HG03457 (cell line): ENCODE measurements at regions not wholly inside any gene's neighbourhood (a gene's known extent, or its start where the extent isn't known, plus 50 kb on each side); places are given as distances from the start of the nearest gene placed in this dataset.

Source experiments
- ATAC-seq: cut with Tn5 transposase; IDR thresholded peaks from one replicate; pipeline ENCODE4 v1.9.1; 2021; ENCODE audit warnings: moderate number of reproducible peaks; ENCODE audit not compliant: unreplicated experiment

DNA sequence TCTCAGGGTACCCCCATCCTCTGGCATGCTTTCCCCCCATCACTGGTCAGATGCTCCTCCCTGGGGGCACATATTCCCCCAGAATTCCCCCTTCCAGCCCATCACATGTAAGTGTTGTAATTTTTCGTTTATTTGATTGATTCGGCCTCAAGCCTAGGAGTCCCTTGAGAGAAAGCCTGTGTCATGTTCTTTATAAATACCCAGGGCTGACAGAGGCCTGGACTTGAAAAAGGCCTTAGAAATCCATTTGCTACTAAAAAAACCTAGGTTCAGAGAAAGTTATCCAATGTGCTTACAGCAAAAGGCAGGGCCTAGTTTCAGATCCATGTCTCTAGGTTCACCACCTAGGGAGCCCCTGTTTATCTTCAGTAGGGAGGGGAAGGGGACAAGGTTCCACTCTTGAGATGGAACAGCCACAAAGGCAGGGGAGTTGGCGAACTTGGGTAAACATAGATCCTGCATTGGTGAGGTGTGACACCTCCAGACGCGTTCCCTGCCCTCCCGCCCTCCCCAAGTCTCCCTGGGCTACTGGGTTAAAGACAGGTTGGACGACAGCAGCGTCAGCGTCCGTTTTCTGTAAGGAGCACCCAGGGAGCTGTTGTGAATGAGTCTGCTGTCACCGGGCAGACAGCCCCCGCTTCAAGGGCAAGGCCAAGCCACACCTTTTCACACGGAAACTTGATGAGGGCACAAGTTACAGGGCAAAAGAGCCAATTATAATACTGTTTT, 147.8 kb downstream of the EN1 start:
- no peak for ATAC-seq

GRCh38 chr2:118698564-118698963, 148.9 kb downstream of the EN1 start:
- ATAC-seq, result no peak

- ATAC-seq, result no peak
Measured at GRCh38 chr2:118697781-118698180, 149.7 kb downstream of the EN1 start.

- ATAC-seq, result no peak
Measured at GRCh38 chr2:118696786-118697465, 150.5 kb downstream of the EN1 start.

- ATAC-seq, result no peak
Measured at GRCh38 chr2:118693287-118693822, 154.1 kb downstream of the EN1 start.

GRCh38 chr2:118689874-118690273, 157.6 kb downstream of the EN1 start:
- no peak for ATAC-seq

GRCh38 chr2:118689456-118689855, 158.0 kb downstream of the EN1 start:
- ATAC-seq, result no peak

- no peak for ATAC-seq
Measured at GRCh38 chr2:118689033-118689432, 158.4 kb downstream of the EN1 start.

GRCh38 chr2:118687698-118688097, 159.8 kb downstream of the EN1 start:
- no peak for ATAC-seq

DNA sequence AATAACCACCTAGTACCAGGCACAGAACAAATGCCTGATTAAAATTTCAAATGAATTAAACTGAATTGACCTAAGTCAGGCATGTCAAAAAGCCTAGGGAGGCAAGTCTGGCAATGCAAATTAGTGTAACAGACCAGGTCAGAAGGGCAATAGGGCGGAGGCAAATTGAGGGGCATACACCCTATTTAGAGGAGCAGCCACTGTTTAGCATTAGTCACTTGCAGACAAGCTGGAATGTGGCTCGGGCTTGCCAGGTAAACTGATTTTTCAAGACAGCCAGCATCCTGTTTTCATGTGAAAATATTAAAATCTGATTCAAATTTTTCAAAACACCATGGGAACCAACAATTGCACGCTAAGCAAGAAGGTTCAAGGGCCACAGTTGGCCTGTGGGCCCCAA, 160.3 kb downstream of the EN1 start:
- ATAC-seq, result no peak

DNA sequence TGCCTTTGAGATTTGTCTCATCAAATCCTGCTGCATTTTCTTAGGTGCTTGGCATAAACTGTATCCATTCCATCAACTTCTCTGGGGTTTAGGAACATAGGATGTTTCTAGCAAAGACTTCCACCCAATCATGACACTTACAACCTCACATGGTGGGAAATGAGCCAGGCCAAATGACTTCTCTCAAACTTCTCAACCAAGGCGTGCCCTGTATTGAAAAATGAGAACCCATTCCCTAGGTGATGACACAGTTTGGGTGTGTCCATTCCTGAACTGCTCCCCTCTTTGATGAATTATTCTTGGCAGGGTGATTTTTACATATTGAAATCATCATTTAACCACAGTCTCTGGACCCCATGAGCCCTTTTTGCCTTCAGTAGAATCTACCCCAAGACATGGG, 161.1 kb downstream of the EN1 start:
- ATAC-seq, result no peak

- ATAC-seq, result no peak
Measured at GRCh38 chr2:118683460-118683859, 164.0 kb downstream of the EN1 start.

GRCh38 chr2:118678985-118679384, 168.5 kb downstream of the EN1 start:
- ATAC-seq, result no peak

GRCh38 chr2:118677546-118677945, 169.9 kb downstream of the EN1 start:
- ATAC-seq, result no peak

GRCh38 chr2:118675531-118675930, 171.9 kb downstream of the EN1 start:
- ATAC-seq, result no peak

DNA sequence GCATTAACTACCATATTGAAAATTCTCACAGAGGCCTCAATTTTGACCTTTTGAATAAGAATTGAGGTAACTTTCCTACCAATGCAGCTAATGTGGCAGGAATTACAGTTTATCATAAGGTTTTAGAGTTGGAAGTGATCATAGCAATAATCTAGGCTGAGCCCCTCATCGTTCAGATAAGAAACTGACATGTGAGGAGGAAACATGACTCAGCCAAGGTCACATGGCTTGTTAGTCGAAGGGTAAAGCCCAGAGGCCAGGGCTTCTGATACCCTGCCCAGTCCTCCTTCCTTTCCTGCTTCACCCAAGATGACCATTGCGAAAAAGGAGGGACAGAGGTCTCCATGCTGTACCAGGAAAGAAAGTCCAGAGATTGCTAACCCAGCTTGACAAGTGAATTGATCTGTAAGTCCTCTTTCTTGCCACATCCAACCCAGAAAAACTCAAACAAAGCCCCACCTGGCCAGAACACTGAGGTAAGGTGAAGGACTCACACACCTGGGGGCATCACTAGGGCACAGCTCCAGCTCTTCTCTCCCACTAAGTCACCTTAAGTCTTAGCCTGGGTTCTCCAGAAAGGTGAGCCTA, 174.8 kb downstream of the EN1 start:
- ATAC-seq, result no peak

GRCh38 chr2:118671701-118672454, 175.6 kb downstream of the EN1 start:
- ATAC-seq, result no peak

- no peak for ATAC-seq
Measured at GRCh38 chr2:118670838-118671237, 176.6 kb downstream of the EN1 start.

DNA sequence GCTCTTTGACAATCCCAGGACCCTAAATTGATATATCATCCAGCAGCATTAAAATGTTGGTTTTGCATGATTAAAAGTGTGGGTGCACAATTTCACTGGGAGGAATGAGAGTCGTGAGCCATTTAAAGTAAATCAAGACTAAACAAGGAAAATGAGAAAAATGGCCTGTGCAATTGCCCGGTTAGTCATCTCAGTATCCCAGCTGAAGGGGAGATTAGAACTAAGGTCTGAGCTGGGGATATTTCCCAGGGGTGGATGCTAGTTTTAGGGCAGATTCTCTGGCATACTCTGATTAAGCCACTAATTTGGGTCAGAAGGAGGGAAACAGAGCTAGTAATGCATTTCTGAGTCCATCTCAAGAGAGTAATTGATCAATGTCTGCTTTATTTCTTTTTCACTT, 177.2 kb downstream of the EN1 start:
- ATAC-seq, result no peak

- ATAC-seq, result no peak
Measured at GRCh38 chr2:118669654-118670053, 177.8 kb downstream of the EN1 start.
